B cell (primary cell): ENCODE measurements at regions not wholly inside any gene's neighbourhood (a gene's known extent, or its start where the extent isn't known, plus 50 kb on each side); places are given as distances from the start of the nearest gene placed in this dataset.

ENCODE experiments used
- EZH2 ChIP-seq: IDR thresholded peaks from 2 replicates; pipeline ENCODE4 v1.6.1; 2012; ENCODE audit warnings: borderline replicate concordance, low read depth, mild to moderate bottlenecking, moderate library complexity, low read length; ENCODE audit not compliant: insufficient read depth, poor library complexity, severe bottlenecking
- TF ChIP-seq, protein P1 (sequence below): fragments of 200-600 bp; IDR thresholded peaks from one replicate; pipeline ENCODE4 v1.8.0; 2022; ENCODE audit warnings: antibody characterized with exemption, mild to moderate bottlenecking

DNA sequence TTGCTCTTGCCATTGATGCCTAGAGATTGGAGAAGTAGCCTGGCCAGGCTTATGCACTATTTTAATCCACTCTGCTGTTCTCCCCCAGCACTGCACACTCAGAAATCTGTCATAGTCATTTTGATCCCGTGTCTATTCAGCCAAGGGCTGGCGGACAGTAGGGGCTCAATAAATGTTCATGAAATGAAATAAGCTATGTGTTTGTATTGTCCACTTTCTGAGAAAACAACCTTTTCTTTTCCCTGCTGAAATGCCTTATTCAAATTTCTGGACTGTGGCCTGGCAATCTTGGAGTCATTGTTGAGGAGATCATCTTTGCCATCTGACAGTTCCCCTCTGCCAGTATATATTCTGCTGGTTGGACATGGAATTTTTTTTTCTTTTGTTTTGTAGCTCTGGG lies 550.4 kb upstream of the MAP3K7 start:
- no peak for TF ChIP-seq EZH2
- TF ChIP-seq, protein P1, sequence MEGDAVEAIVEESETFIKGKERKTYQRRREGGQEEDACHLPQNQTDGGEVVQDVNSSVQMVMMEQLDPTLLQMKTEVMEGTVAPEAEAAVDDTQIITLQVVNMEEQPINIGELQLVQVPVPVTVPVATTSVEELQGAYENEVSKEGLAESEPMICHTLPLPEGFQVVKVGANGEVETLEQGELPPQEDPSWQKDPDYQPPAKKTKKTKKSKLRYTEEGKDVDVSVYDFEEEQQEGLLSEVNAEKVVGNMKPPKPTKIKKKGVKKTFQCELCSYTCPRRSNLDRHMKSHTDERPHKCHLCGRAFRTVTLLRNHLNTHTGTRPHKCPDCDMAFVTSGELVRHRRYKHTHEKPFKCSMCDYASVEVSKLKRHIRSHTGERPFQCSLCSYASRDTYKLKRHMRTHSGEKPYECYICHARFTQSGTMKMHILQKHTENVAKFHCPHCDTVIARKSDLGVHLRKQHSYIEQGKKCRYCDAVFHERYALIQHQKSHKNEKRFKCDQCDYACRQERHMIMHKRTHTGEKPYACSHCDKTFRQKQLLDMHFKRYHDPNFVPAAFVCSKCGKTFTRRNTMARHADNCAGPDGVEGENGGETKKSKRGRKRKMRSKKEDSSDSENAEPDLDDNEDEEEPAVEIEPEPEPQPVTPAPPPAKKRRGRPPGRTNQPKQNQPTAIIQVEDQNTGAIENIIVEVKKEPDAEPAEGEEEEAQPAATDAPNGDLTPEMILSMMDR = no peak
